ENCODE measurements at regions not wholly inside any gene's neighbourhood (a gene's known extent, or its start where the extent isn't known, plus 50 kb on each side); places are given as distances from the start of the nearest gene placed in this dataset.

GRCh38 chr15:97687654-97688053, 272.8 kb upstream of the ARRDC4 start:
- intact Hi-C loops (cut with DNase I), result no loop called here
- TF ChIP-seq CTCF (IDR thresholded peaks at IDR 0.05) (no peak), POLR2A (IDR thresholded peaks at IDR 0.05) (no peak)
- H3K36me3 ChIP-seq, result no peaks in the 10 kb centered on the region

GRCh38 chr15:97688177-97688576, 272.3 kb upstream of the ARRDC4 start:
- H3K9me3 ChIP-seq, result no peaks in the 10 kb centered on the region
- 90 to 91% methylated on average over 4 of the region's 4 CpGs for WGBS, 2 donors
- no peak for DNase-seq
- no peaks in the 10 kb centered on the region for H3K36me3 ChIP-seq
- intact Hi-C loops (cut with DNase I), result no loop called here
- H3K27ac ChIP-seq, result no peak overlapping the region
- H3K4me3 ChIP-seq (replicated peaks in 1 of 3), result no peak overlapping the region
- TF ChIP-seq POLR2A (IDR thresholded peaks at IDR 0.05) (no peak), CTCF (IDR thresholded peaks at IDR 0.05) (no peak)
- no peaks in the 10 kb centered on the region for H3K4me1 ChIP-seq
- H3K27me3 ChIP-seq, result no peaks in the 10 kb centered on the region

More at GRCh38 chr15:97687654-97688053, 272.8 kb upstream of the ARRDC4 start:
- Histone ChIP-seq H3K27me3 (no peaks in the 10 kb centered on the region), H3K9me3 (no peaks in the 10 kb centered on the region), H3K4me1 (no peaks in the 10 kb centered on the region), H3K27ac (no peak overlapping the region), H3K4me3 (replicated peaks in 1 of 3) (no peak overlapping the region)
- DNase-seq, result no peak

- TF ChIP-seq CTCF (IDR thresholded peaks at IDR 0.05) (no peak), POLR2A (IDR thresholded peaks at IDR 0.05) (no peak)
- H3K36me3 ChIP-seq, result no peaks in the 10 kb centered on the region
- DNase-seq, result no peak
- no peaks in the 10 kb centered on the region for H3K27me3 ChIP-seq
- WGBS, 2 donors, result 88 to 91% methylated on average over 4 of the region's 4 CpGs
- intact Hi-C loops (cut with DNase I), result no loop called here
- H3K4me3 ChIP-seq (replicated peaks in 1 of 3), result no peak overlapping the region
- no peaks in the 10 kb centered on the region for H3K4me1 ChIP-seq
- H3K9me3 ChIP-seq, result no peaks in the 10 kb centered on the region
- H3K27ac ChIP-seq, result no peak overlapping the region
These were observed 271.6 kb upstream of the ARRDC4 start for GRCh38 chr15:97688886-97689285.

- DNase-seq, result no peak
- TF ChIP-seq CTCF (IDR thresholded peaks at IDR 0.05), result no peak
- TF ChIP-seq POLR2A (IDR thresholded peaks at IDR 0.05), result no peak
- no peaks in the 10 kb centered on the region for H3K27me3 ChIP-seq
- no peak overlapping the region for H3K4me3 ChIP-seq (replicated peaks in 1 of 3)
- WGBS, 2 donors, result 74 to 76% methylated on average over 3 of the region's 3 CpGs
- H3K27ac ChIP-seq, result no peak overlapping the region
- H3K9me3 ChIP-seq, result no peaks in the 10 kb centered on the region
- no peaks in the 10 kb centered on the region for H3K4me1 ChIP-seq
- intact Hi-C loops (cut with DNase I), result no loop called here
- no peaks in the 10 kb centered on the region for H3K36me3 ChIP-seq
These were observed 269.4 kb upstream of the ARRDC4 start for GRCh38 chr15:97691078-97691477.

GRCh38 chr15:97691799-97692198, 268.7 kb upstream of the ARRDC4 start:
- intact Hi-C loops (cut with DNase I), result no loop called here
- TF ChIP-seq CTCF (IDR thresholded peaks at IDR 0.05), result no peak
- TF ChIP-seq POLR2A (IDR thresholded peaks at IDR 0.05), result no peak
- Histone ChIP-seq H3K9me3 (no peaks in the 10 kb centered on the region), H3K4me1 (no peaks in the 10 kb centered on the region), H3K27me3 (no peaks in the 10 kb centered on the region), H3K36me3 (no peaks in the 10 kb centered on the region), H3K4me3 (replicated peaks in 1 of 3) (no peak overlapping the region), H3K27ac (no peak overlapping the region)
- DNase-seq, result no peak
- WGBS, 2 donors, result 68 to 70% methylated on average over 5 of the region's 5 CpGs

Measured in thyroid gland (tissue), 4 donors.